AG04449 (cell line): ENCODE measurements at regions not wholly inside any gene's neighbourhood (a gene's known extent, or its start where the extent isn't known, plus 50 kb on each side); places are given as distances from the start of the nearest gene placed in this dataset.

Source experiments
- CTCF ChIA-PET: fragments of 350-600 bp; formaldehyde crosslinking; extraction: SDS; loops from one replicate; lab custom pipeline; 2021; ENCODE audit warnings: antibody characterized with exemption; lab: Yijun Ruan, JAX
- POLR2A ChIA-PET: fragments of 400-600, 350-600 bp; formaldehyde crosslinking; extraction: SDS; loops from one replicate; lab custom pipeline; 2020; ENCODE audit warnings: antibody characterized with exemption, inconsistent platforms; lab: Yijun Ruan, JAX
- DNase-seq: peaks from one replicate; pipeline ENCODE4 v3.0.0-alpha.2; 2010; ENCODE audit warnings: low read depth, low spot score
- H3K4me3 ChIP-seq: 2 replicates; pipeline ENCODE4 v1.5.1; 2011; ENCODE audit warnings: low read depth, mild to moderate bottlenecking, control low read depth, low read length
- CTCF ChIP-seq: IDR thresholded peaks from one replicate; pipeline ENCODE4 v1.5.1; 2011; ENCODE audit warnings: mild to moderate bottlenecking, moderate library complexity, low read length, control low read depth, inconsistent platforms; ENCODE audit not compliant: insufficient read depth; ENCODE audit errors: missing control alignments

- CTCF ChIA-PET: no interaction called here
Observed at GRCh38 chr3:29079358-29079757, 201.5 kb upstream of the RBMS3 start.

GRCh38 chr3:29080967-29081366 is 199.9 kb upstream of the RBMS3 start:
- CTCF ChIA-PET: no interaction called here
- POLR2A ChIA-PET: no interaction called here
- no peak overlapping the region for H3K4me3 ChIP-seq
- TF ChIP-seq CTCF: no peak
- no peak for DNase-seq

More at GRCh38 chr3:29079358-29079757, 201.5 kb upstream of the RBMS3 start:
- POLR2A ChIA-PET: no interaction called here
- no peak for DNase-seq
- no peak for TF ChIP-seq CTCF
- no peak overlapping the region for H3K4me3 ChIP-seq

- no peak for TF ChIP-seq CTCF
- no peak for DNase-seq
- no peak overlapping the region for H3K4me3 ChIP-seq
- ChIA-PET POLR2A (no interaction called here), CTCF (interaction anchor here (0.9 kb wide), 1 partner anchor 167 kb away, joined by 3 read pairs; no protein-coding TSS in a partner anchor)
Observed at GRCh38 chr3:29083081-29083480, 197.8 kb upstream of the RBMS3 start.

GRCh38 chr3:29083676-29084075 is 197.2 kb upstream of the RBMS3 start:
- ChIA-PET POLR2A (no interaction called here), CTCF (interaction anchor here (0.9 kb wide), 1 partner anchor 168 kb away, joined by 3 read pairs; no protein-coding TSS in a partner anchor)
- no peak for DNase-seq
- H3K4me3 ChIP-seq: no peak overlapping the region
- TF ChIP-seq CTCF: no peak

- ChIA-PET POLR2A (no interaction called here), CTCF (no interaction called here)
- H3K4me3 ChIP-seq: no peak overlapping the region
- no peak for DNase-seq
- TF ChIP-seq CTCF: no peak
Observed at GRCh38 chr3:29088579-29088978, 192.3 kb upstream of the RBMS3 start.

GRCh38 chr3:29090912-29091597 is 189.8 kb upstream of the RBMS3 start:
- CTCF ChIA-PET: no interaction called here
- DNase-seq: no peak
- POLR2A ChIA-PET: interaction anchor here (0.6 kb wide), 1 partner anchor 1251 kb away, joined by 3 read pairs; no protein-coding TSS in a partner anchor
- H3K4me3 ChIP-seq: no peak overlapping the region
- no peak for TF ChIP-seq CTCF
